ENCODE measurements at regions not wholly inside any gene's neighbourhood (a gene's known extent, or its start where the extent isn't known, plus 50 kb on each side); places are given as distances from the start of the nearest gene placed in this dataset.

GRCh38 chrX:42021058-42021457 lies 97.7 kb upstream of the CASK start:
- intact Hi-C loops (cut with DNase I), result no loop called here
- TF ChIP-seq EP300 (IDR thresholded peaks at IDR 0.05), result no peak
- no peak for TF ChIP-seq POLR2A (IDR thresholded peaks at IDR 0.05)
- TF ChIP-seq CTCF (IDR thresholded peaks at IDR 0.05), result no peak
- H3K4me3 ChIP-seq, result no peak overlapping the region
- H3K36me3 ChIP-seq, result no peaks in the 10 kb centered on the region
- H3K27ac ChIP-seq, result no peak overlapping the region
- no peaks in the 10 kb centered on the region for H3K9me3 ChIP-seq
- DNase-seq, result no peak
- no peaks in the 10 kb centered on the region for H3K27me3 ChIP-seq
- no peaks in the 10 kb centered on the region for H3K4me1 ChIP-seq (ENCODE audit: insufficient read depth)

DNA sequence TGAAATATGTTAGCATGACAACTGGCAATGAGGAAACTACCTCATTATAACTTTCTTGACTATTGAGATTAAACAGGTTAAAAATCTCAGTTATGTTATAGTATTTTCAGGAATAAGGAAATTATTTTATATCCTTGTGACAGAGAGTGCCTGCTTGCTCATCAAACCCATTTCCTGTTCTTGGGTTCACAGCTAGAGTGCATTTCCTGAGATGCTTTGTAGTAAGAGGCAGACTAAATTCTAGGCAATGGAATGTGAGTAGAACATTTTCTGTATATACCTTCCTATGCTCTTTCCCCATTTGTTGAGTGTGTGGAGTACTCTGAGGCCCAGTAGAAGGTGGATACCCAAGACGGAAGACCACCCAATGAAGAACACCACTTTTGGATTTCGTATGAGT lies 96.9 kb upstream of the CASK start:
- Histone ChIP-seq H3K27ac (no peak overlapping the region), H3K27me3 (no peaks in the 10 kb centered on the region), H3K4me3 (no peak overlapping the region), H3K4me1 (ENCODE audit: insufficient read depth) (no peaks in the 10 kb centered on the region), H3K36me3 (no peaks in the 10 kb centered on the region), H3K9me3 (no peaks in the 10 kb centered on the region)
- intact Hi-C loops (cut with DNase I), result no loop called here
- 83 to 92% (median 85%) methylated on average over 2 of the region's 2 CpGs for WGBS, 3 donors
- DNase-seq, result no peak
- TF ChIP-seq EP300 (IDR thresholded peaks at IDR 0.05), result no peak
- no peak for TF ChIP-seq CTCF (IDR thresholded peaks at IDR 0.05)
- no peak for TF ChIP-seq POLR2A (IDR thresholded peaks at IDR 0.05)

- intact Hi-C loops (cut with DNase I), result no loop called here
- no peaks in the 10 kb centered on the region for H3K27me3 ChIP-seq
- no peaks in the 10 kb centered on the region for H3K9me3 ChIP-seq
- 57 to 73% (median 73%) methylated on average over 1 of the region's 1 CpG for WGBS, 3 donors
- DNase-seq, result no peak
- no peak overlapping the region for H3K27ac ChIP-seq
- TF ChIP-seq POLR2A (IDR thresholded peaks at IDR 0.05) (no peak), CTCF (IDR thresholded peaks at IDR 0.05) (no peak), EP300 (IDR thresholded peaks at IDR 0.05) (no peak)
- no peak overlapping the region for H3K4me3 ChIP-seq
- H3K36me3 ChIP-seq, result no peaks in the 10 kb centered on the region
- H3K4me1 ChIP-seq (ENCODE audit: insufficient read depth), result no peaks in the 10 kb centered on the region
These were observed 94.6 kb upstream of the CASK start for GRCh38 chrX:42017971-42018370.

DNA sequence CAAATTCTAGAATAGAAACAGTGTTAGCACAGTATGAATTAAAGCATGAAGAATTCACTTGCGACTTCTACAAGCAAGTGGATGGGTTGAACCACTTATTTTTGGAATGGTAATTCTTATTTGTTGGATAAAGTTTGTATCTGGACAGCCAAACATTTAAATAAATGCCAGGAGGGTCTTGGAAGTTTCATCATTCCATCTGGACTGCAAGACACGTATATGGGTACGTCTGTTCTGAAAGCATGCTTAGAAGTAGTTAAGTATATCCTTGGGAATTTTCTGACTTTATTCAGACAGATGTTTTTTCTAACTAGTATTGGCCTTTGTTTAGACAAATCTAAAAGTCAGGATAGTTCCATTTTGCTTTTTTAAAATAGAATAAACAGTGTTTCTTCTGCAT lies 77.5 kb upstream of the CASK start:
- H3K9me3 ChIP-seq, result no peaks in the 10 kb centered on the region
- intact Hi-C loops (cut with DNase I), result no loop called here
- H3K4me1 ChIP-seq (ENCODE audit: insufficient read depth), result no peaks in the 10 kb centered on the region
- WGBS, 3 donors, result 65 to 74% (median 73%) methylated on average over 3 of the region's 3 CpGs
- no peaks in the 10 kb centered on the region for H3K36me3 ChIP-seq
- no peak overlapping the region for H3K27ac ChIP-seq
- TF ChIP-seq CTCF (IDR thresholded peaks at IDR 0.05), result no peak
- no peak for TF ChIP-seq POLR2A (IDR thresholded peaks at IDR 0.05)
- TF ChIP-seq EP300 (IDR thresholded peaks at IDR 0.05), result no peak
- DNase-seq, result no peak
- H3K27me3 ChIP-seq, result peaks cover 2% of the 10 kb centered on the region
- H3K4me3 ChIP-seq, result no peak overlapping the region

DNA sequence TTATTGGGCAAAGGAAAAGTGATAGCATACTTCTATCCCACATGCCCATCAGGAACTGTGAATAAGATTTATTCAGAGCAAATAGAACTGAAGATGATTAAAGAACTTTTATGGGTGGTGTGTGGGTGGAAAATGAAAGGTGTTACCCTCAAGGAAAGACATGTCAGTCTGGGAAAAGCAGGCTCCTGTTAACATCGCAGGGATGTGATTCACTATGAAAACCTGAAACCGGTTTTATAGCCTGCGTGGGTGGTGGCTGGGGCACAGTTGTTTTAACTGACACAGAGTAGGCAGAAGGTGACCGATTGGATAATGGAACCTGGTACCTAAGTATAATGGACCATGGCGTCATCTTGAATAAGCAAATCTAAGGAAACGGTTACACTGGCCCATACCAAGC lies 61.3 kb upstream of the CASK start:
- Histone ChIP-seq H3K27ac (no peak overlapping the region), H3K9me3 (no peaks in the 10 kb centered on the region), H3K4me3 (no peak overlapping the region), H3K4me1 (ENCODE audit: insufficient read depth) (no peaks in the 10 kb centered on the region), H3K27me3 (no peaks in the 10 kb centered on the region), H3K36me3 (no peaks in the 10 kb centered on the region)
- intact Hi-C loops (cut with DNase I), result no loop called here
- WGBS, 3 donors, result 67 to 71% (median 71%) methylated on average over 6 of the region's 6 CpGs
- no peak for DNase-seq
- no peak for TF ChIP-seq POLR2A (IDR thresholded peaks at IDR 0.05)
- TF ChIP-seq CTCF (IDR thresholded peaks at IDR 0.05), result no peak
- no peak for TF ChIP-seq EP300 (IDR thresholded peaks at IDR 0.05)

All from ovary (tissue), 7 donors.